GM18511 (cell line): ENCODE measurements at regions not wholly inside any gene's neighbourhood (a gene's known extent, or its start where the extent isn't known, plus 50 kb on each side); places are given as distances from the start of the nearest gene placed in this dataset.
"Not testable (repeated sequence)": the region's sequence is repeated elsewhere in the genome, so short reads cannot be mapped to it uniquely, and the experiment has no call there.

Experiments
- ATAC-seq: cut with Tn5 transposase; IDR thresholded peaks from one replicate; pipeline ENCODE4 v1.9.1; 2021; ENCODE audit warnings: mild to moderate bottlenecking, moderate library complexity; ENCODE audit not compliant: unreplicated experiment

- no peak for ATAC-seq
Measured at GRCh38 chr3:148518520-148518919, 179.2 kb upstream of the AGTR1 start.

DNA sequence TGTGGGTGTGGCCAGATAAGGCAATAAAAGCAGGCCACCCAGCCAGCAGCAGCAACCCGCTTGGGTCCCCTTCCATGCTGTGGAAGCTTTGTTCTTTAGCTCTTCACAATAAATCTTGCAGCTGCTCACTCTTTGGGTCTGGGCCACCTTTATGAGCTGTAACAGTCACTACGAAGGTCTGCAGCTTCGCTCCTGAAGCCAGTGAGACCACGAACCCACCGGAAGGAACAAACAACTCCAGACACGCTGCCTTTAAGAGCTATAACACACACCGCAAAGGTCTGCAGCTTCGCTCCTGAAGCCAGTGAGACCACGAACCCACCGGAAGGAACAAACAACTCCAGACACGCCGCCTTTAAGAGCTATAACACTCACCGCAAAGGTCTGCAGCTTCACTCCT, 172.1 kb upstream of the AGTR1 start:
- not testable (repeated sequence) for ATAC-seq

DNA sequence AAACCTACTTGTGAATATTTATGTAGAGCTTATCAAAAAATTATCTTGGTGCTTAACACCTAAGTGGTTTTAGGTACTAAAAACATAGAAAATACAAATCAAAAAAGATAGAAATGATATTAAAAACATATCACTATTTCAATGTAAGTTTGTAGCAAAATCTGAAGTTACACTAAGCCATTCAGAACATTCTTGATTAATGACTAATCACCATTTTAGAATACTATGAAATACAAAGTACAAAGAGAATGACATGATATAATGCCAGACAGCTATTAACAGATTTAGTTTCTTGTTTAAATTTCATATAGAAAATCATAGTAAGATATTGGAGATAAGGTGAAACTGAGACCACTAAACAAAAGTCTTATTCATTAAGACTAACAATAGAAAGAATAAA, 169.7 kb upstream of the AGTR1 start:
- ATAC-seq, result no peak

GRCh38 chr3:148531836-148532235, 165.9 kb upstream of the AGTR1 start:
- ATAC-seq, result no peak

DNA sequence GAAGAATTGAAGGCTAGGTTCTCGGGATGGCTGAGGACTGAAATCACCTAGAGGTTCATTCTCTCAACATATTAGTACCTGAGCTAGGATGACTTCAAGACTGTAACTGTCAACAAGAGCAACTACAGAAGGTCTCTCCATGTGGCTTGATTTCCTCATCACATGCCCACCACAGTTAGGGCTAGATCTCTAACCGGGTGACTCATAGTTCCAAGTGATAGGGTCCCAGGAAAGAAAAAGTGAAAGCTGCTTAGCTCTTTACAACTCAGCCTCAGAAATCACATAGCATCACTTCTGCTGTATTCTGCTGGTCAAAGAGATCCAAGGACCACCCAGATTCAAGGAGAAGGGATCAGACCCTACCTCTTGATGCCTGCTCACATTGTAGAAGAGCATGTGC, 165.4 kb upstream of the AGTR1 start:
- ATAC-seq, result no peak

GRCh38 chr3:148532774-148533173, 164.9 kb upstream of the AGTR1 start:
- no peak for ATAC-seq

GRCh38 chr3:148534089-148534988, 163.4 kb upstream of the AGTR1 start:
- ATAC-seq, result no peak

- ATAC-seq, result no peak
Measured at GRCh38 chr3:148535001-148535400, 162.7 kb upstream of the AGTR1 start.

- no peak for ATAC-seq
Measured at GRCh38 chr3:148540266-148540665, 157.4 kb upstream of the AGTR1 start.

- ATAC-seq, result no peak
Measured at GRCh38 chr3:148540851-148541250, 156.9 kb upstream of the AGTR1 start.

GRCh38 chr3:148546959-148547358, 150.7 kb upstream of the AGTR1 start:
- ATAC-seq, result no peak

DNA sequence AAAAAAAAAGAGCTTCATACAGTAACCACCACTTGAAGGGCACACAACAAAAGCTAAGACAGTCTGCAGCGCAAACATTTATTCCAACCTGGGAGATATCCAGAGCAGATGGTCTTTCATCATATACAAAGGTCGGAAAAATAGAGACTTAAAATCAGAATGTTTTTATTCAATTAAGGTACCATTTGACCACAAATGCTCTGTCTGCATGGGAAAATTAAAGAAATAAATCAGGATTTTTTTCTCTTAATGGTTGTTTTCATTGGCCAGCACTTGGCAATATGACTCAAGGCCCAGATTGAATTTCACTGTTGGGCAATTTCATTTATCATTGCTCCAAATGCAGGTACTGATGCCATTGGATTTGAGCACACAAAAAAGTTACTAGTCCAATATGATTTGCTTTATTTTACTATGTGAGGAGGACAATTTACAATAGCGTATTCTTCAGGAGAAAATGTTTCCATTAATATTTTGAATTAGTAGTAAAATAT, 145.9 kb upstream of the AGTR1 start:
- ATAC-seq, result no peak

- no peak for ATAC-seq
Measured at GRCh38 chr3:148554367-148554766, 143.3 kb upstream of the AGTR1 start.

DNA sequence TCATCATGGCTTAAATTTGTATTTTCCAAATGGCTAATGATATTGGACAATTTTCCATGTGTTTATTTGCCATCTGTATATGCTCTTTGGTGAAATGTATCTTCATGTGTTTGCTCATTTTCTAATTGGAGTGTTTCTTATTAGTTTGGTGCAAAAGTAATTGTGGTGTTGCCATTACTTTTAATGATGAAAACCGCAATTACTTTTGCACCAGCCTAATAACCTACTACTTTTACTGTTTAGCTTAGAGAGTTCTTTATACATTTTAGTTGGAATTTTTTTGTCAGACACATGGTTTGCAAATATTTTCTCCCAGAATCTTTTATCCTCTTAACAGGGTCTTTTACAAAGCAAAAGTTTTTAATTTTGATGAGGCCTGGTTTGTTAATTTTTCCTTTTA, 141.0 kb upstream of the AGTR1 start:
- ATAC-seq, result no peak

DNA sequence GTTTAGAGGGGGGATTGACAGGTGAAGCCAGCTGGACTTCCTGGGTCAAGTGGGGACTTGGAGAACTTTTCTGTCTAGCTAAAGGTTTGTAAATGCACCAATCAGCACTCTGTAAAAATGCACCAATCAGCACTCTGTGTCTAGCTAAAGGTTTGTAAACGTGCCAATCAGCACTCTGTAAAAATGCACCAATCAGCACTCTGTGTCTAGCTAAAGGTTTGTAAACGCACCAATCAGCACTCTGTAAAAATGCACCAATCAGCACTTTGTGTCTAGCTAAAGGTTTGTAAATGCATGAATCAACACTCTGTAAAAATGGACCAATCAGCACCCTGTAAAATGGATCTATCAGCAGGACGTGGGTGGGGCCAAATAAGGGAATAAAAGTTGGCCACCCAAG, 120.1 kb upstream of the AGTR1 start:
- not testable (repeated sequence) for ATAC-seq

- ATAC-seq, result no peak
Measured at GRCh38 chr3:148582126-148582525, 115.6 kb upstream of the AGTR1 start.

DNA sequence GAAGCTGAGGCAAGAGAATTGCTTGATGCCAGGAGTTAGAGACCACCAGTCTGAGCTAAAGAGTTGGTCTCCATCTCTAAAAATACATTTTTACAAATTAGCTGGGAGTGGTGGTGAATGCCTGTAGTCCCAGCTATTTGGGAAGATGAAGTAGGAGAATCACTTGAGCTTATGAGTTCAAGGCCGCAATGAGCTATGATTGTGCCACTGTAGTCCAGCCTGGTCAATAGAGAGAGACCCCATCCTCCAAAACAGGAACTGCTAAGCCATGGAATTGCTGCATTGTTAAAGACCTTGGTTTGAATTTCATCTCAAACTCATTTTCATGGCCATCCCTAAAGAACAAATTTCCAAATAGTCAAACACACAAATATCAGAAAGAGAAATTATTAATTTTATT, 113.9 kb upstream of the AGTR1 start:
- no peak for ATAC-seq

DNA sequence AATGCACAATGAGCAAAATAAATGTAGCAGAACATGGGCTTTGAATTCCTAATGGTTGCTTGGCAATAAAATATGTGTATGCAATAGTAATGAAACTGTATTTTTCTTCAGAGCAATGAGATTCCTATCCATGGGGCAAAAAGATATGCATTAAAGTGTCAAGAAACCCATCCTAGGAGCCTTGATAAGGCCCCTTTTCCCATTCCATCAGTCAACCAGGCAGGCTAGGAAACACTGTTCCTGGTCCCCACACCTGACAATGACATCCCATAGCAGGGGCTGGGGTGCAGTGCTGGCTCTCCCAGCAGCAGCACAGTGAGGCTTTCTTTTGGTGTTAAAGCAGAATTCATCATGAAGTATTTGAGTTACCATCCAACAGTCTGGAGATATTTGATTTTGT, 113.3 kb upstream of the AGTR1 start:
- ATAC-seq, result no peak

GRCh38 chr3:148585671-148586379, 111.9 kb upstream of the AGTR1 start:
- ATAC-seq, result no peak

GRCh38 chr3:148588291-148588690, 109.4 kb upstream of the AGTR1 start:
- ATAC-seq, result no peak

GRCh38 chr3:148591525-148591924, 106.2 kb upstream of the AGTR1 start:
- ATAC-seq, result no peak

GRCh38 chr3:148598619-148599018, 99.1 kb upstream of the AGTR1 start:
- ATAC-seq, result no peak
